GM12892 (cell line): ENCODE measurements at regions not wholly inside any gene's neighbourhood (a gene's known extent, or its start where the extent isn't known, plus 50 kb on each side); places are given as distances from the start of the nearest gene placed in this dataset.

Experiments used
- POLR2AphosphoS5 ChIP-seq: IDR thresholded peaks from 2 replicates; pipeline ENCODE4 v1.6.1; 2011; ENCODE audit warnings: low read depth, low read length, control low read depth
- TAF1 ChIP-seq: IDR thresholded peaks from 2 replicates; pipeline ENCODE4 v1.6.1; 2011; ENCODE audit warnings: low read depth, mild to moderate bottlenecking, control low read depth, low read length, borderline replicate concordance

DNA sequence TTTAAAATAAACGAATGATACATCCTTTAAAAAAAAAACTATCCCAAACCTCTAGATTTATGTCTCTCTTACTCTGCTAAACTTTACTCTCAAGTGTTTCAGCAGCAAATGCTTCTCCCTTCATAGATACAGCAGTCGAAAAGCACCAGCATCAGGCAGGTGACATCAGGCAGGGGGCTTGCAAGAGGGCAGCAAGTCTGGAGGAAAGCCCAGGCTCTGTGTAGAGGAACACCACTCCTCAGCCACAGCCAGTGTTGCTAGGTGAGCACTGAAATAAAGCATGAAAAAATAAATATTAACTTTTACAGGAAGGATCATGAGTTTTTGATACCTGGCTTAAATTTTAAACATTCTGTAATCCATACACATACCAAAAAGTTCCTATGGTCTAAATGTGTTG lies 419.4 kb downstream of the GALC start:
- TF ChIP-seq TAF1 (no peak), POLR2AphosphoS5 (no peak)
